ENCODE measurements at regions not wholly inside any gene's neighbourhood (a gene's known extent, or its start where the extent isn't known, plus 50 kb on each side); places are given as distances from the start of the nearest gene placed in this dataset.

- Histone ChIP-seq H3K4me2 (ENCODE audit: low read length) (no peak overlapping the region), H3K79me2 (replicated peaks; ENCODE audit: insufficient read depth, low read length) (no peaks in the 10 kb centered on the region), H3F3A (ENCODE audit: insufficient read depth, low read length, poor library complexity, severe bottlenecking) (no peaks in the 10 kb centered on the region), H3K36me3 (ENCODE audit: insufficient read depth, low read length) (no peaks in the 10 kb centered on the region), H3K9ac (ENCODE audit: low read length) (no peak overlapping the region), H3K9me3 (ENCODE audit: low read length) (no peaks in the 10 kb centered on the region), H2AFZ (ENCODE audit: low read depth, low read length) (no peak overlapping the region), H3K9me2 (ENCODE audit: insufficient read depth, low read length) (no peaks in the 10 kb centered on the region), H4K20me1 (ENCODE audit: insufficient read depth) (no peaks in the 10 kb centered on the region), H3K27me3 (ENCODE audit: insufficient read depth, low read depth, low read length) (no peaks in the 10 kb centered on the region), H3K4me3 (ENCODE audit: low read length) (no peak overlapping the region), H3K27ac (ENCODE audit: low read length) (no peak overlapping the region)
- TF ChIP-seq REST (IDR thresholded peaks at IDR 0.05; ENCODE audit: borderline replicate concordance), result no peak
- TF ChIP-seq POLR2AphosphoS5 (IDR thresholded peaks at IDR 0.05), result no peak
- TF ChIP-seq EZH2 (IDR thresholded peaks at IDR 0.05; ENCODE audit: borderline replicate concordance, insufficient read depth, low read length, poor library complexity, severe bottlenecking), result no peak
- TF ChIP-seq EP300 (conservative IDR thresholded peaks at IDR 0.05; ENCODE audit: poor library complexity, severe bottlenecking), result no peak
- TF ChIP-seq MXI1 (conservative IDR thresholded peaks at IDR 0.05; ENCODE audit: poor library complexity, severe bottlenecking), result no peak
- no peak for TF ChIP-seq CTCF (IDR thresholded peaks at IDR 0.05; ENCODE audit: poor library complexity, severe bottlenecking)
- no peak for TF ChIP-seq RAD21 (conservative IDR thresholded peaks at IDR 0.05)
- TF ChIP-seq TAF1 (IDR thresholded peaks at IDR 0.05; ENCODE audit: low read depth), result no peak
- no peak for TF ChIP-seq SMC3 (conservative IDR thresholded peaks at IDR 0.05; ENCODE audit: poor library complexity)
Observed at GRCh38 chr4:185885075-185885474, 73.1 kb upstream of the SORBS2 start.

- H4K20me1 ChIP-seq (ENCODE audit: insufficient read depth), result no peaks in the 10 kb centered on the region
- no peak overlapping the region for H2AFZ ChIP-seq (ENCODE audit: low read depth, low read length)
- no peak overlapping the region for H3K4me3 ChIP-seq (ENCODE audit: low read length)
- no peak for TF ChIP-seq REST (IDR thresholded peaks at IDR 0.05; ENCODE audit: borderline replicate concordance)
- no peak for TF ChIP-seq RAD21 (conservative IDR thresholded peaks at IDR 0.05)
- no peak for TF ChIP-seq MXI1 (conservative IDR thresholded peaks at IDR 0.05; ENCODE audit: poor library complexity, severe bottlenecking)
- TF ChIP-seq POLR2AphosphoS5 (IDR thresholded peaks at IDR 0.05), result no peak
- TF ChIP-seq EZH2 (IDR thresholded peaks at IDR 0.05; ENCODE audit: borderline replicate concordance, insufficient read depth, low read length, poor library complexity, severe bottlenecking), result no peak
- H3K4me2 ChIP-seq (ENCODE audit: low read length), result no peak overlapping the region
- no peaks in the 10 kb centered on the region for H3K27me3 ChIP-seq (ENCODE audit: insufficient read depth, low read depth, low read length)
- H3K9ac ChIP-seq (ENCODE audit: low read length), result no peak overlapping the region
- H3K9me3 ChIP-seq (ENCODE audit: low read length), result no peaks in the 10 kb centered on the region
- no peak overlapping the region for H3K27ac ChIP-seq (ENCODE audit: low read length)
- no peaks in the 10 kb centered on the region for H3F3A ChIP-seq (ENCODE audit: insufficient read depth, low read length, poor library complexity, severe bottlenecking)
- H3K79me2 ChIP-seq (replicated peaks; ENCODE audit: insufficient read depth, low read length), result no peaks in the 10 kb centered on the region
- H3K9me2 ChIP-seq (ENCODE audit: insufficient read depth, low read length), result no peaks in the 10 kb centered on the region
- H3K36me3 ChIP-seq (ENCODE audit: insufficient read depth, low read length), result peaks cover 2% of the 10 kb centered on the region
Observed at GRCh38 chr4:185885604-185886003, 73.6 kb upstream of the SORBS2 start.
